Activated CD4-positive, alpha-beta memory T cell treated with anti-CD3 and anti-CD28 coated beads, Interleukin-2, amount 10 ng/mL, durations not matched to agents 7 days and 5 days (primary cell): ENCODE measurements at regions not wholly inside any gene's neighbourhood (a gene's known extent, or its start where the extent isn't known, plus 50 kb on each side); places are given as distances from the start of the nearest gene placed in this dataset.

Experiments
- CTCF ChIA-PET: fragments of 350-600 bp; sonication (Branson Sonifier 250); formaldehyde crosslinking; loops from one replicate; lab custom pipeline; 2021; ENCODE audit warnings: antibody characterized with exemption, inconsistent platforms; lab: Charles Lee
- POLR2A ChIA-PET: fragments of 350-600 bp; sonication (Branson Sonifier 250); formaldehyde crosslinking; loops from one replicate; lab custom pipeline; 2021; ENCODE audit warnings: antibody characterized with exemption; lab: Charles Lee
- DNase-seq: peaks from one replicate; pipeline ENCODE4 v3.0.0-alpha.2; 2020
- H3K27ac Mint-ChIP-seq: one replicate; pipeline ENCODE4 v1.8.0; 2021; ENCODE audit warnings: mild to moderate bottlenecking, mixed read lengths
- H3K27me3 Mint-ChIP-seq: one replicate; pipeline ENCODE4 v1.8.0; 2021; ENCODE audit warnings: mixed read lengths
- H3K36me3 Mint-ChIP-seq: one replicate; pipeline ENCODE4 v1.8.0; 2021; ENCODE audit warnings: low read depth, mixed read lengths
- H3K4me1 Mint-ChIP-seq: one replicate; pipeline ENCODE4 v1.8.0; 2021; ENCODE audit warnings: mixed read lengths
- H3K4me3 Mint-ChIP-seq: one replicate; pipeline ENCODE4 v1.8.0; 2021; ENCODE audit warnings: mild to moderate bottlenecking, mixed read lengths
- H3K9me3 Mint-ChIP-seq: one replicate; pipeline ENCODE4 v1.8.0; 2021; ENCODE audit warnings: mixed read lengths

GRCh38 chr17:79497777-79498348 is 113.0 kb downstream of the RBFOX3 start:
- Mint-ChIP-seq H3K4me1 (no peaks in the 10 kb centered on the region), H3K4me3 (no peak overlapping the region), H3K36me3 (no peaks in the 10 kb centered on the region), H3K9me3 (no peaks in the 10 kb centered on the region), H3K27ac (no peak overlapping the region), H3K27me3 (peaks cover 2% of the 10 kb centered on the region)
- CTCF ChIA-PET: no interaction called here
- no peak for DNase-seq
- POLR2A ChIA-PET: no interaction called here

- H3K27ac Mint-ChIP-seq: no peak overlapping the region
- H3K9me3 Mint-ChIP-seq: no peaks in the 10 kb centered on the region
- no peak overlapping the region for H3K4me3 Mint-ChIP-seq
- ChIA-PET POLR2A (no interaction called here), CTCF (no interaction called here)
- no peaks in the 10 kb centered on the region for H3K36me3 Mint-ChIP-seq
- peaks cover 2% of the 10 kb centered on the region for H3K27me3 Mint-ChIP-seq
- DNase-seq: no peak
- no peaks in the 10 kb centered on the region for H3K4me1 Mint-ChIP-seq
These were observed 114.3 kb downstream of the RBFOX3 start for GRCh38 chr17:79496422-79497005.

- H3K27ac Mint-ChIP-seq: no peak overlapping the region
- no peak overlapping the region for H3K4me3 Mint-ChIP-seq
- no peaks in the 10 kb centered on the region for H3K9me3 Mint-ChIP-seq
- no peaks in the 10 kb centered on the region for H3K4me1 Mint-ChIP-seq
- ChIA-PET POLR2A (no interaction called here), CTCF (no interaction called here)
- DNase-seq: no peak
- no peaks in the 10 kb centered on the region for H3K36me3 Mint-ChIP-seq
- peaks cover 3% of the 10 kb centered on the region for H3K27me3 Mint-ChIP-seq
These were observed 115.2 kb downstream of the RBFOX3 start for GRCh38 chr17:79495665-79496064.

- H3K4me1 Mint-ChIP-seq: no peaks in the 10 kb centered on the region
- no peaks in the 10 kb centered on the region for H3K9me3 Mint-ChIP-seq
- ChIA-PET POLR2A (no interaction called here), CTCF (no interaction called here)
- no peak overlapping the region for H3K27ac Mint-ChIP-seq
- peaks cover 9% of the 10 kb centered on the region for H3K27me3 Mint-ChIP-seq
- H3K36me3 Mint-ChIP-seq: no peaks in the 10 kb centered on the region
- no peak overlapping the region for H3K4me3 Mint-ChIP-seq
- DNase-seq: no peak
These were observed 119.8 kb downstream of the RBFOX3 start for GRCh38 chr17:79491006-79491405.

- Mint-ChIP-seq H3K27me3 (peaks cover 9% of the 10 kb centered on the region), H3K27ac (no peak overlapping the region), H3K9me3 (no peaks in the 10 kb centered on the region), H3K4me3 (no peak overlapping the region), H3K4me1 (no peaks in the 10 kb centered on the region), H3K36me3 (no peaks in the 10 kb centered on the region)
- POLR2A ChIA-PET: no interaction called here
- CTCF ChIA-PET: no interaction called here
- DNase-seq: no peak
These were observed 120.3 kb downstream of the RBFOX3 start for GRCh38 chr17:79490530-79490929.

- no peaks in the 10 kb centered on the region for H3K9me3 Mint-ChIP-seq
- ChIA-PET CTCF (no interaction called here), POLR2A (no interaction called here)
- no peak overlapping the region for H3K27ac Mint-ChIP-seq
- no peaks in the 10 kb centered on the region for H3K36me3 Mint-ChIP-seq
- no peak overlapping the region for H3K4me3 Mint-ChIP-seq
- no peaks in the 10 kb centered on the region for H3K4me1 Mint-ChIP-seq
- no peak for DNase-seq
- H3K27me3 Mint-ChIP-seq: peaks cover 21% of the 10 kb centered on the region
These were observed 123.7 kb downstream of the RBFOX3 start for GRCh38 chr17:79487149-79487548.

- ChIA-PET POLR2A (no interaction called here), CTCF (no interaction called here)
- Mint-ChIP-seq H3K4me3 (no peak overlapping the region), H3K9me3 (no peaks in the 10 kb centered on the region), H3K27me3 (peaks cover 21% of the 10 kb centered on the region), H3K36me3 (no peaks in the 10 kb centered on the region), H3K4me1 (no peaks in the 10 kb centered on the region), H3K27ac (no peak overlapping the region)
- no peak for DNase-seq
These were observed 124.9 kb downstream of the RBFOX3 start for GRCh38 chr17:79485991-79486390.

GRCh38 chr17:79485419-79485985 is 125.3 kb downstream of the RBFOX3 start:
- H3K4me3 Mint-ChIP-seq: no peak overlapping the region
- no peak for DNase-seq
- H3K4me1 Mint-ChIP-seq: no peaks in the 10 kb centered on the region
- ChIA-PET POLR2A (no interaction called here), CTCF (no interaction called here)
- H3K36me3 Mint-ChIP-seq: no peaks in the 10 kb centered on the region
- H3K27me3 Mint-ChIP-seq: peaks cover 19% of the 10 kb centered on the region
- no peaks in the 10 kb centered on the region for H3K9me3 Mint-ChIP-seq
- no peak overlapping the region for H3K27ac Mint-ChIP-seq

GRCh38 chr17:79484600-79485418 is 126.0 kb downstream of the RBFOX3 start:
- no peaks in the 10 kb centered on the region for H3K4me1 Mint-ChIP-seq
- H3K9me3 Mint-ChIP-seq: no peaks in the 10 kb centered on the region
- no peak overlapping the region for H3K4me3 Mint-ChIP-seq
- peaks cover 18% of the 10 kb centered on the region for H3K27me3 Mint-ChIP-seq
- no peak overlapping the region for H3K27ac Mint-ChIP-seq
- CTCF ChIA-PET: no interaction called here
- DNase-seq: no peak
- no peaks in the 10 kb centered on the region for H3K36me3 Mint-ChIP-seq
- POLR2A ChIA-PET: no interaction called here

- Mint-ChIP-seq H3K36me3 (no peaks in the 10 kb centered on the region), H3K27ac (no peak overlapping the region), H3K4me3 (no peak overlapping the region), H3K27me3 (peaks cover 18% of the 10 kb centered on the region), H3K4me1 (no peaks in the 10 kb centered on the region), H3K9me3 (no peaks in the 10 kb centered on the region)
- POLR2A ChIA-PET: no interaction called here
- DNase-seq: no peak
- CTCF ChIA-PET: no interaction called here
These were observed 127.0 kb downstream of the RBFOX3 start for GRCh38 chr17:79483842-79484241.

GRCh38 chr17:79482727-79483521 is 127.9 kb downstream of the RBFOX3 start:
- Mint-ChIP-seq H3K27me3 (peaks cover 18% of the 10 kb centered on the region), H3K4me1 (no peaks in the 10 kb centered on the region), H3K36me3 (no peaks in the 10 kb centered on the region), H3K27ac (no peak overlapping the region), H3K9me3 (no peaks in the 10 kb centered on the region), H3K4me3 (no peak overlapping the region)
- no peak for DNase-seq
- CTCF ChIA-PET: no interaction called here
- POLR2A ChIA-PET: no interaction called here

GRCh38 chr17:79479876-79480275 is 131.0 kb downstream of the RBFOX3 start:
- Mint-ChIP-seq H3K9me3 (no peaks in the 10 kb centered on the region), H3K4me3 (no peak overlapping the region), H3K27me3 (peaks cover 8% of the 10 kb centered on the region), H3K4me1 (no peaks in the 10 kb centered on the region), H3K36me3 (no peaks in the 10 kb centered on the region), H3K27ac (no peak overlapping the region)
- ChIA-PET POLR2A (no interaction called here), CTCF (no interaction called here)
- DNase-seq: no peak

GRCh38 chr17:79478841-79479240 is 132.0 kb downstream of the RBFOX3 start:
- Mint-ChIP-seq H3K36me3 (no peaks in the 10 kb centered on the region), H3K4me1 (no peaks in the 10 kb centered on the region), H3K4me3 (no peak overlapping the region)

More at GRCh38 chr17:79478841-79479240, 132.0 kb downstream of the RBFOX3 start:
- Mint-ChIP-seq H3K9me3 (no peaks in the 10 kb centered on the region), H3K27ac (no peak overlapping the region), H3K27me3 (peaks cover 4% of the 10 kb centered on the region)
- POLR2A ChIA-PET: no interaction called here
- no peak for DNase-seq
- CTCF ChIA-PET: no interaction called here
